Hepatic stellate cell (primary cell): ENCODE measurements at regions not wholly inside any gene's neighbourhood (a gene's known extent, or its start where the extent isn't known, plus 50 kb on each side); places are given as distances from the start of the nearest gene placed in this dataset.
"Not testable (repeated sequence)": the region's sequence is repeated elsewhere in the genome, so short reads cannot be mapped to it uniquely, and the experiment has no call there.

Source experiments
- DNase-seq: peaks from one replicate; pipeline ENCODE4 v3.0.0; 2011; ENCODE audit warnings: low spot score

- no peak for DNase-seq
Observed at GRCh38 chr14:40365305-40365704, 933.1 kb upstream of the FBXO33 start.

GRCh38 chr14:40362856-40363255 is 930.6 kb upstream of the FBXO33 start:
- no peak for DNase-seq

- no peak for DNase-seq
Observed at GRCh38 chr14:40354754-40355153, 922.5 kb upstream of the FBXO33 start.

GRCh38 chr14:40348104-40348503 is 915.9 kb upstream of the FBXO33 start:
- DNase-seq = not testable (repeated sequence)

GRCh38 chr14:40347675-40348074 is 915.4 kb upstream of the FBXO33 start:
- DNase-seq = no peak

- DNase-seq = no peak
Observed at GRCh38 chr14:40346275-40346674, 914.0 kb upstream of the FBXO33 start.

- DNase-seq = no peak
Observed at GRCh38 chr14:40345334-40345733, 913.1 kb upstream of the FBXO33 start.

GRCh38 chr14:40340708-40341107 is 908.5 kb upstream of the FBXO33 start:
- no peak for DNase-seq

- no peak for DNase-seq
Observed at GRCh38 chr14:40336846-40337245, 904.6 kb upstream of the FBXO33 start.

- DNase-seq = not testable (repeated sequence)
Observed at GRCh38 chr14:40326519-40326918, 894.3 kb upstream of the FBXO33 start.

GRCh38 chr14:40318211-40318719 is 886.0 kb upstream of the FBXO33 start:
- no peak for DNase-seq

- no peak for DNase-seq
Observed at GRCh38 chr14:40317690-40318089, 885.5 kb upstream of the FBXO33 start.

- no peak for DNase-seq
Observed at GRCh38 chr14:40312296-40312695, 880.1 kb upstream of the FBXO33 start.

- no peak for DNase-seq
Observed at GRCh38 chr14:40309124-40309523, 876.9 kb upstream of the FBXO33 start.

GRCh38 chr14:40308240-40308639 is 876.0 kb upstream of the FBXO33 start:
- no peak for DNase-seq

- DNase-seq = no peak
Observed at GRCh38 chr14:40296821-40297220, 864.6 kb upstream of the FBXO33 start.

- no peak for DNase-seq
Observed at GRCh38 chr14:40292664-40293063, 860.4 kb upstream of the FBXO33 start.

- DNase-seq = no peak
Observed at GRCh38 chr14:40282196-40282595, 850.0 kb upstream of the FBXO33 start.

GRCh38 chr14:40280652-40281051 is 848.4 kb upstream of the FBXO33 start:
- DNase-seq = no peak

- no peak for DNase-seq
Observed at GRCh38 chr14:40273417-40273816, 841.2 kb upstream of the FBXO33 start.

- DNase-seq = no peak
Observed at GRCh38 chr14:40271480-40271879, 839.2 kb upstream of the FBXO33 start.

- no peak for DNase-seq
Observed at GRCh38 chr14:40269436-40269835, 837.2 kb upstream of the FBXO33 start.

- DNase-seq = no peak
Observed at GRCh38 chr14:40268236-40268635, 836.0 kb upstream of the FBXO33 start.

- no peak for DNase-seq
Observed at GRCh38 chr14:40265096-40265495, 832.9 kb upstream of the FBXO33 start.
